Stimulated activated memory B cell treated with anti-CD40 and anti-IgM and Interleukin-4, amounts not matched to agents 10 μg/mL and 1 μg/mL and 100 μg/mL, for 72 hours (primary cell): ENCODE measurements at regions not wholly inside any gene's neighbourhood (a gene's known extent, or its start where the extent isn't known, plus 50 kb on each side); places are given as distances from the start of the nearest gene placed in this dataset.
"Not testable (repeated sequence)": the region's sequence is repeated elsewhere in the genome, so short reads cannot be mapped to it uniquely, and the experiment has no call there.

Experiments used
- ATAC-seq: fragments of 150-1000 bp; cut with Tn5 transposase; 2 replicates; pipeline ENCODE4 v1.10.0; 2021
- H3K27ac Mint-ChIP-seq: one replicate; pipeline ENCODE4 v1.8.0; 2022; ENCODE audit warnings: mild to moderate bottlenecking, mixed read lengths
- H3K27me3 Mint-ChIP-seq: one replicate; pipeline ENCODE4 v1.8.0; 2022; ENCODE audit warnings: mixed read lengths
- H3K36me3 Mint-ChIP-seq: one replicate; pipeline ENCODE4 v1.8.0; 2022; ENCODE audit warnings: mixed read lengths
- H3K4me1 Mint-ChIP-seq: one replicate; pipeline ENCODE4 v1.8.0; 2022; ENCODE audit warnings: mixed read lengths
- H3K4me3 Mint-ChIP-seq: one replicate; pipeline ENCODE4 v1.8.0; 2022; ENCODE audit warnings: mild to moderate bottlenecking, moderate library complexity, mixed read lengths
- H3K9me3 Mint-ChIP-seq: one replicate; pipeline ENCODE4 v1.8.0; 2022; ENCODE audit warnings: mixed read lengths

- Mint-ChIP-seq H3K27ac (no peak overlapping the region), H3K36me3 (peaks cover 2% of the 10 kb centered on the region), H3K4me3 (no peak overlapping the region), H3K9me3 (peaks cover 11% of the 10 kb centered on the region), H3K4me1 (no peaks in the 10 kb centered on the region), H3K27me3 (peaks cover 6% of the 10 kb centered on the region)
- ATAC-seq = no peak
Measured at GRCh38 chrX:155745792-155746191, 133.0 kb upstream of the TMLHE start.

- ATAC-seq = no peak
- Mint-ChIP-seq H3K27me3 (peaks cover 9% of the 10 kb centered on the region), H3K36me3 (peaks cover 6% of the 10 kb centered on the region), H3K4me3 (no peak overlapping the region), H3K4me1 (no peaks in the 10 kb centered on the region), H3K27ac (no peak overlapping the region), H3K9me3 (peaks cover 14% of the 10 kb centered on the region)
Measured at GRCh38 chrX:155744534-155744933, 131.8 kb upstream of the TMLHE start.

- H3K27ac Mint-ChIP-seq, ATAC-seq, H3K27me3 Mint-ChIP-seq, H3K36me3 Mint-ChIP-seq, H3K4me3 Mint-ChIP-seq: not testable (repeated sequence)
- H3K4me1 Mint-ChIP-seq = peaks cover 19% of the 10 kb centered on the region
- H3K9me3 Mint-ChIP-seq = peaks cover 16% of the 10 kb centered on the region
Measured at GRCh38 chrX:155728335-155728734, 115.6 kb upstream of the TMLHE start.

GRCh38 chrX:155718972-155719586, 106.3 kb upstream of the TMLHE start:
- no peak for ATAC-seq
- no peak overlapping the region for H3K27ac Mint-ChIP-seq
- peaks cover 11% of the 10 kb centered on the region for H3K9me3 Mint-ChIP-seq
- H3K27me3 Mint-ChIP-seq = no peaks in the 10 kb centered on the region
- H3K4me1 Mint-ChIP-seq = no peaks in the 10 kb centered on the region
- H3K36me3 Mint-ChIP-seq = no peaks in the 10 kb centered on the region
- H3K4me3 Mint-ChIP-seq = no peak overlapping the region

GRCh38 chrX:155715141-155715540, 102.4 kb upstream of the TMLHE start:
- H3K27me3 Mint-ChIP-seq = no peaks in the 10 kb centered on the region
- no peak for ATAC-seq
- no peaks in the 10 kb centered on the region for H3K4me1 Mint-ChIP-seq
- peaks cover 12% of the 10 kb centered on the region for H3K36me3 Mint-ChIP-seq
- no peak overlapping the region for H3K27ac Mint-ChIP-seq
- H3K9me3 Mint-ChIP-seq = peaks cover 21% of the 10 kb centered on the region
- no peak overlapping the region for H3K4me3 Mint-ChIP-seq

- Mint-ChIP-seq H3K4me1 (no peaks in the 10 kb centered on the region), H3K4me3 (no peak overlapping the region)
Measured at GRCh38 chrX:155695419-155695818, 82.7 kb upstream of the TMLHE start.

GRCh38 chrX:155694649-155695048, 81.9 kb upstream of the TMLHE start:
- Mint-ChIP-seq H3K36me3 (no peaks in the 10 kb centered on the region), H3K27me3 (no peaks in the 10 kb centered on the region), H3K27ac (no peak overlapping the region), H3K4me1 (no peaks in the 10 kb centered on the region), H3K4me3 (no peak overlapping the region), H3K9me3 (no peaks in the 10 kb centered on the region)
- ATAC-seq = no peak

More at GRCh38 chrX:155695419-155695818, 82.7 kb upstream of the TMLHE start:
- Mint-ChIP-seq H3K27ac (no peak overlapping the region), H3K9me3 (no peaks in the 10 kb centered on the region), H3K27me3 (no peaks in the 10 kb centered on the region), H3K36me3 (no peaks in the 10 kb centered on the region)
- no peak for ATAC-seq

- no peaks in the 10 kb centered on the region for H3K36me3 Mint-ChIP-seq
- ATAC-seq = no peak
- no peaks in the 10 kb centered on the region for H3K27me3 Mint-ChIP-seq
- peaks cover 2% of the 10 kb centered on the region for H3K9me3 Mint-ChIP-seq
- H3K4me1 Mint-ChIP-seq = no peaks in the 10 kb centered on the region
- H3K4me3 Mint-ChIP-seq = no peak overlapping the region
- H3K27ac Mint-ChIP-seq = no peak overlapping the region
Measured at GRCh38 chrX:155682834-155683233, 70.1 kb upstream of the TMLHE start.

GRCh38 chrX:155679715-155680114, 67.0 kb upstream of the TMLHE start:
- H3K4me3 Mint-ChIP-seq = no peak overlapping the region
- H3K27ac Mint-ChIP-seq = no peak overlapping the region
- peaks cover 2% of the 10 kb centered on the region for H3K9me3 Mint-ChIP-seq
- no peaks in the 10 kb centered on the region for H3K4me1 Mint-ChIP-seq
- ATAC-seq = no peak
- H3K27me3 Mint-ChIP-seq = no peaks in the 10 kb centered on the region
- H3K36me3 Mint-ChIP-seq = no peaks in the 10 kb centered on the region

- no peak overlapping the region for H3K27ac Mint-ChIP-seq
- H3K9me3 Mint-ChIP-seq = no peaks in the 10 kb centered on the region
- H3K4me1 Mint-ChIP-seq = no peaks in the 10 kb centered on the region
- no peak for ATAC-seq
- H3K27me3 Mint-ChIP-seq = no peaks in the 10 kb centered on the region
- no peak overlapping the region for H3K4me3 Mint-ChIP-seq
- no peaks in the 10 kb centered on the region for H3K36me3 Mint-ChIP-seq
Measured at GRCh38 chrX:155673338-155673737, 60.6 kb upstream of the TMLHE start.

- H3K4me3 Mint-ChIP-seq = no peak overlapping the region
- H3K27ac Mint-ChIP-seq = no peak overlapping the region
- no peaks in the 10 kb centered on the region for H3K4me1 Mint-ChIP-seq
- peaks cover 10% of the 10 kb centered on the region for H3K27me3 Mint-ChIP-seq
- H3K9me3 Mint-ChIP-seq = peaks cover 7% of the 10 kb centered on the region
- ATAC-seq = no peak
- no peaks in the 10 kb centered on the region for H3K36me3 Mint-ChIP-seq
Measured at GRCh38 chrX:155666741-155667140, 54.0 kb upstream of the TMLHE start.
